Tibial nerve (tissue), 3 donors: ENCODE measurements at regions not wholly inside any gene's neighbourhood (a gene's known extent, or its start where the extent isn't known, plus 50 kb on each side); places are given as distances from the start of the nearest gene placed in this dataset.

ENCODE experiments used
- POLR2A ChIP-seq, 2 donors: fragments of 450-650 bp; IDR thresholded peaks; one replicate each; pipeline ENCODE4 v1.6.1; 2017; ENCODE audit warnings: antibody characterized with exemption in 2 of 2, mild to moderate bottlenecking in 2 of 2, moderate library complexity in 2 of 2
- TF ChIP-seq, protein P1 (sequence below), 5 experiments: fragments of 200-600 bp in 3 of 5; fragments of 450-650 bp in 2 of 5; sonication (generic) in 3 of 5; IDR thresholded peaks; one replicate each; pipeline ENCODE4 v1.5.1; 2016 to 2019; ENCODE audit warnings: antibody characterized with exemption in 5 of 5, mild to moderate bottlenecking in 3 of 5, moderate library complexity in 2 of 5

GRCh38 chr13:47455626-47456025, 545.4 kb downstream of the SUCLA2 start:
- TF ChIP-seq, protein P1, sequence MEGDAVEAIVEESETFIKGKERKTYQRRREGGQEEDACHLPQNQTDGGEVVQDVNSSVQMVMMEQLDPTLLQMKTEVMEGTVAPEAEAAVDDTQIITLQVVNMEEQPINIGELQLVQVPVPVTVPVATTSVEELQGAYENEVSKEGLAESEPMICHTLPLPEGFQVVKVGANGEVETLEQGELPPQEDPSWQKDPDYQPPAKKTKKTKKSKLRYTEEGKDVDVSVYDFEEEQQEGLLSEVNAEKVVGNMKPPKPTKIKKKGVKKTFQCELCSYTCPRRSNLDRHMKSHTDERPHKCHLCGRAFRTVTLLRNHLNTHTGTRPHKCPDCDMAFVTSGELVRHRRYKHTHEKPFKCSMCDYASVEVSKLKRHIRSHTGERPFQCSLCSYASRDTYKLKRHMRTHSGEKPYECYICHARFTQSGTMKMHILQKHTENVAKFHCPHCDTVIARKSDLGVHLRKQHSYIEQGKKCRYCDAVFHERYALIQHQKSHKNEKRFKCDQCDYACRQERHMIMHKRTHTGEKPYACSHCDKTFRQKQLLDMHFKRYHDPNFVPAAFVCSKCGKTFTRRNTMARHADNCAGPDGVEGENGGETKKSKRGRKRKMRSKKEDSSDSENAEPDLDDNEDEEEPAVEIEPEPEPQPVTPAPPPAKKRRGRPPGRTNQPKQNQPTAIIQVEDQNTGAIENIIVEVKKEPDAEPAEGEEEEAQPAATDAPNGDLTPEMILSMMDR (IDR thresholded peaks at IDR 0.05), result no peak
- TF ChIP-seq POLR2A (IDR thresholded peaks at IDR 0.05), result no peak
